HG02588 (cell line): ENCODE measurements at regions not wholly inside any gene's neighbourhood (a gene's known extent, or its start where the extent isn't known, plus 50 kb on each side); places are given as distances from the start of the nearest gene placed in this dataset.
"Not testable (repeated sequence)": the region's sequence is repeated elsewhere in the genome, so short reads cannot be mapped to it uniquely, and the experiment has no call there.

Source experiments
- ATAC-seq: cut with Tn5 transposase; IDR thresholded peaks from one replicate; pipeline ENCODE4 v1.9.1; 2021; ENCODE audit warnings: mild to moderate bottlenecking, moderate library complexity; ENCODE audit not compliant: unreplicated experiment

- not testable (repeated sequence) for ATAC-seq
Measured at GRCh38 chr2:16415861-16416260, 249.8 kb downstream of the CYRIA start.

DNA sequence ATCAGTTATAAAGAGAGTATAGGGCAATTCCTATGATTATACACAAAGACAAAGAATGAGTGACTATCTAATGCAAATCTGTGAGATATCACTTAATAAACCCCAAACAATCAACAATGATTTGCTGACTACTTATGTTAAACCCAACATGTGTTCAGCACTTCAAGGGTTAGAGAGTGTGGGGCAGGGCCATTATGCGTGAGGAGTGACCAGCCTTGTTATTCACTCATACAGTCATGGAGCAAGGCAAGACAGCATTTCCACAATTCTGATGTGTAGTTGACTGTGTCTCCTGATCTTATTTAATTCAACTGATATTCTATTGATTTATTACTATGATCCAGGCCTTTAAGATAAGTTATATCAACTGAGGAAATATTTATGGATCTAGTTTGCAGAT, 251.7 kb downstream of the CYRIA start:
- no peak for ATAC-seq

GRCh38 chr2:16413285-16413684, 252.3 kb downstream of the CYRIA start:
- no peak for ATAC-seq

DNA sequence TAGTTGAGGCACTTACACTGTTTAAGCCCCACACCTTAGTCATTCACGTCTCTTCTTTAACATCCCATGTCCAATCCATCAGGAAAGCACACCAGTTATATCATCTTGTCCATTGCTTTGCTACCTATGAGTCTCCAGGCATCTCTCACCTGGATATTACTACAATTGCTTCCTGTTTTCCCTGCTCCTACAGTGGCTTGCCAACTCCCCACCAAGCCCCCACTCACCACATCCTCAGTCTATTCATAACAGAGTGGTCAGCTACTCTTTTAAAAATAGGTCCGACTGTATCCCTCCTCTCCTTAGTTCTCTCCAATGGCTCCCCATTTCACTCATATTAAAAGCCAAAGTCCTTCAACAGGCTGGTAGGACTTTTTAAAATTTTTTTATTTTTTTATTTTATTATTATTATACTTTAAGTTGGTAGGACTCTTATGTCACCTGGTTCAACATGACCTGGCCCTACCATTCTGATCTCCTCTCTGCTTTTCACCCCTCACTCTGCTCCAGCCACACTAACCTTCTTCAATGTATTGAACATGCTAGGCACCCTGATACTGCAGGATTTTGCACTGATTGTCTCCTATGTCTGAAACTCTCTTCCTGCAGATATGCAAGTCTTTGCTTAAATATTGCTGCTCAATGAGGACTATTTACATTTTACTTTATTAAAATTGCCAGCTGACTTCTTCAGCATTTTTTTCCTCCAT, 253.2 kb downstream of the CYRIA start:
- ATAC-seq, result no peak

- ATAC-seq, result no peak
Measured at GRCh38 chr2:16411788-16412187, 253.8 kb downstream of the CYRIA start.

DNA sequence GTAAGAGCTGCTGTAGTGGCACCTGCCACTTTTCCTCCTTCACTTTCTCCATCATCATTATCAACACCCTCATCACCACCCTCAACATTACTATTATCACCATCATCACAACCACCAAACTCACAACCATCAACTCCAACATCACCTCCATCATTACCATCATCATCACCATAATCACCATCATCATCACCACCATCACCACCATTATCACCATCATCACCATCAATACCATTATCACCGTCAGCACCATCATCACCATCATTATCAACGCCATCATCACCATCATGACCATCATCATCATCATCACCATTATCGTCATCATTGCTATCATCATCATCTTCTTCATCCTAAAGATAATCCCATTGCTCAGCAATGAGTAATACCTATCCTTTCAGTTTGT, 255.8 kb downstream of the CYRIA start:
- ATAC-seq, result no peak

- no peak for ATAC-seq
Measured at GRCh38 chr2:16409006-16409390, 256.6 kb downstream of the CYRIA start.

- no peak for ATAC-seq
Measured at GRCh38 chr2:16408331-16409005, 257.2 kb downstream of the CYRIA start.

DNA sequence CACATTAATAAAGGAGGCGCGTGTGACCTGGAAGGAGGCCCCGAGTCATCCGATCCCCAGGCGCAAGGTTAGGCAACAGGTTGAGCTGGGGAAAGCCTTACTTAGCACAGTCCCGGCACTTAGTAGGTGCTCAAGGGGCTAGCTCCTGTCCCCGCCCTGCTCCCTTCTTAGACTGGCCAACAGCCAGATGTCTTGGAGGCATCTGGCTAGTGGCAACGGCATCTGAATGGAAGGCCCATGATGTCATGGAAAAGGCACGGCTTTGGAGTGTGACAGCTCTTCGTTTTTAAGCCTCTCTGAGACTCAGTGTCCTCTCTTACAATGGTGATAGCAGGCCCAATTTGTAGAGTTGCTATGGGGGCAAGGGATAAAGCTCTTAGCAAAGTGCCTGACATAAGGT, 258.3 kb downstream of the CYRIA start:
- no peak for ATAC-seq

DNA sequence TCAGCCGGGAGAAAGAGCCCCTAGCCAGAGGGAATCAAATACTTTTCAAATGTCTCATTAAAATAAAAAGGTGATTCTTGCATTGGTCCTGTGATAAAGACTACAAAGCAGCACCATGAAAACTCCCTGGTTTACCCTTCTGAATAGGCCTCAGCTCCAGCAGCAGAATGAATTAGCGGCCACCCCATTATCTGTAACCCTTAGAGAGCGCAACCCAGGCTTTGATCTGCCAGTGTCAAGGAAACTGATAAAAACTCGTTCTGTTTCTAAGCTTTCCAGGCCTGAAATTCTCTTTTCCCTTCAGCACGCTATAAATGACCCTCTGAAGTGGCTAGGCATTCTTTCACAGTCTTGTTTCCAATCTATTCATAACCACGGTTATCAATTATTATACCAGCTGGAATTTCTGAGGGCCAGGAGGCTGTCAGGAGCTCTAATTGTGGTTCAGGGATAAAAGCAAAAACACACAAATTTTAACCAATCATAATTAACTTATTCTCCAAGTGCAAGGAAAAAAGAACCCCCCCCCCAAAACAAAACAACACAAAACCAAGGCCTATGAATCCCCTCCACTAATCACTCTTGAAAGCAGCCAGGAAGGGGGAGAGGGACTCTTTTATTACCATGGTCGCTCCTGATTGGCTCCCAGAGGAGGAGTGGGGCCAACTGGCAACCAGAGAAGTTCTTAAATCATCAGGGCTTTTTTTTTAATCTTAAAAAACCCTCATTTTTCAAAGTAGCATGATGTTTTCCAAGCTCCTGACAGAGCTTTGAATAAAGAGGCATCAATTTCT, 258.9 kb downstream of the CYRIA start:
- no peak for ATAC-seq

DNA sequence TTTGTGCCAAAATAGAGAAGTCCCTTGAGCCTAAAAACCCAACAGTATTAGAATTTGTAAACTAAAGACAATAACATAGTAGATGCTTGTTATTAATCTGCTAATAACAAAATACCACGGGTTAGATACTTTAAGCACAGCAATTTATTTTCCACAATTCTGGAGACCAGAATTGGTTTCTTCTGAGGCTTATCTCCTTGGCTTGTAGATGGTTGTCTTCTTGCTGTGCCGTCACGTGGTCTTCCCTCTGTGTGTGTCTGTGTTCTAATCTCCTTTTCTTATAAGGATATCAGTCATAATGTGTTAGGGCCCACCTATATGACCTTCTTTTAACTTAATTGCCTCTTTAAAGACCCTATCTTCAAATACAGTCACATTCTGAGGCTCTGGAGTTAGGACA, 260.1 kb downstream of the CYRIA start:
- no peak for ATAC-seq

DNA sequence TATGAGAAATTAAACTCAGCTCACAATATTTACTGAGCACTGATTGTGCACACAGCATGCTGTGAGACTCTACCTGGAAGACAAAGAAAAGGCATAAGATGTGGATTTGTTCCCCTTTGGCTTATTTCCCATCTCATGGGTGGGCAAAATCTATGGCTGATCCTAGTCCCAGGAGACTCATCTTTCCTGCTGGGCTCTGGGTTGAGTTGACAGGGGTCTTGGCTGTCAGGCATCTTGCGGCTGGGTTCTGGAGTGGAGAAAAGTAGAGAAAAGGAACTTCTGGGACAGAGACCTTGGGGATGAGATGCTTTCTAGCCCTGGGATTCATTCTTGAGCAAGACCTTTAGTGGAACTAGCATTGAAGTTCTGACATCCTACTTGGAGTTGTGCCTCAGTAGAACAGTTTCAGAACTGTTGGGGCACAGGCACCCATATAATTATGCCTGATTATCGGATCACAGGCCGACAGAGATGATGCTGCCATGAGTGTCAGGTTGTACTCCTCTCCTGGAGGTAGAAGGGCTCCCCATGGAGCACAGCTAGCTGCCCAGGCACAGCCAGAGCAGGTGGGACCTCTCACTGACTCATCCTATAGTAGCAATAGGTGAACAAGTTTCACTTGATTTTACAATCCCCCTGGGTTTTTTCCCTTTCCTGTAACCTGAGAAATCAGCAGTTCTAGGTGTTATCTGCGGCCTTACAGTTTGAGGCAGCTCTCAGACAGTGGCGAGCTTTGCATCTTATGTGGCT, 260.9 kb downstream of the CYRIA start:
- ATAC-seq, result no peak

GRCh38 chr2:16404146-16404545, 261.5 kb downstream of the CYRIA start:
- ATAC-seq, result no peak

- ATAC-seq, result no peak
Measured at GRCh38 chr2:16402891-16403290, 262.7 kb downstream of the CYRIA start.

DNA sequence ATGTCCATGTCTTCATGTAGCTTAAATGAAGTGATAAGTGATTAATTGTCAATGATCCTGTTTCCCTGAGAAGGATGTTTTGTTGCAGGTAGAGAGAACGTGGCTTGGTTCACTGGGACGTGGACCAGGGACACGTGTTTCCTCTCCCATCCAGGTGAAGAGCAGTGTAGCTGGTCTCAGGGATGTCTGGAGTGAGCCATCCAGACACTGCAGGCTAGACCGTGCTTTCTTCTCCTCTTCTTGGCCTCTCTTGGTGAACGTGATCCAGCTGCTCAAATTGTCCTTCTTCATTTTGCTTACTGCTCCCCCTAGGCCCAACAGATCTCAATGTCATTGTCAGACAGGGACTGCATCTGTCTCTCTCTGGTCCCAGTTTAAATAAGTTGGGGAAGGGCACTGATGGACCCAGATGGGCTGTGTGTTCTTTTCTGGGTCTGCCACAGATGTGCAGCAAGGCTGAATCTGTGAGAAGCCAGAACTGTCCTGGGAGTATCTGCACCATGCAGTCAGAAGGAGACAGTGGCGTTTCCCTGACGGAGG, 263.8 kb downstream of the CYRIA start:
- no peak for ATAC-seq

DNA sequence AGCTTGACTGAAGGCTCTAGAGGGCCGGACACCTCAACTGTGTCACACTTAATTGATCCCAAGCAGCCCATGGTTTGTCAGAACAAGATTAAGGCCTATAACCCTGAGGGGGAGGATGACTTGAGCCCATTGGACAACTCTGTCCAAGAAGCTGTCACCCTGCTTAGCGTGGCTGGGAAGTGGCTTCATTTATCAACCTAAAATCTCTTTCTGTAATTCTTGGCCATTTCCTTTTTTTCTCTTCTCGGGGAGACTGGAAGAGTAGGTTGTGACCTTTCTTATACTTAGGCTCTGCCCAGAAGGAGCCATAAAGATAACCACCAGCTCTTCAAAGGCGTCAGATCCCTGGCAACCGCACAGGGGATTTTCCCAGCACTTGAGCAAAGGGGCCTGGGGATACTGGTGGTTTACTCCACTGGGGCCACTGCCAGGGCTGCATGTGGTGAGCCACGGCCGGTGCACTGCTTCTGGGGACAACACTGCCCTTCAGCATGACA, 265.5 kb downstream of the CYRIA start:
- ATAC-seq, result no peak

DNA sequence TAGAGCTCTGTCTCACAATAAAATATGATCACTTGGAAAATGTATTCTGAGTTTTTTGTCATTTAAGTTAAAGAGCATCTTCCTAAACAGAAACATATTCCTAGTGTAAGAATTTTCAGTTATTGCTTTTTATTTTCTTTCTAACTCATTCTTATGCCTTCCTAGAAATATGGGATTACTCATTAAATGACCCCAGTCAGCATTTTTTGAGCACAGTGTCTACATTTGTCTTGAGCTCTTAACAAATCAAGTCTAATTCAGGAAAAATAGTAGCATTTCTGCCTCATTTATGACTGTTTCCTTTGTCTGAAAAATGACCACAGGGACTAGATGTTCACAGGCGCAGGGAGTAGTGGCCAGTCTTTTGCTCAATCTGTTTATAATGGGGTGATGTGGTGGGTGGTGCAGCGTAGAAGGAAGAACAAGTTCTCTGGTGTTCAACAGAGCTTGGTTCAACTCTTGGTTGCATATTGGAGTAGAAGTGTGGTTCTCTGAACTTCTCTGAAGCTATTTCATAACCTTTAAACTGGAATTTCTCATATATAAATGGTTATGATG, 267.1 kb downstream of the CYRIA start:
- ATAC-seq, result no peak

DNA sequence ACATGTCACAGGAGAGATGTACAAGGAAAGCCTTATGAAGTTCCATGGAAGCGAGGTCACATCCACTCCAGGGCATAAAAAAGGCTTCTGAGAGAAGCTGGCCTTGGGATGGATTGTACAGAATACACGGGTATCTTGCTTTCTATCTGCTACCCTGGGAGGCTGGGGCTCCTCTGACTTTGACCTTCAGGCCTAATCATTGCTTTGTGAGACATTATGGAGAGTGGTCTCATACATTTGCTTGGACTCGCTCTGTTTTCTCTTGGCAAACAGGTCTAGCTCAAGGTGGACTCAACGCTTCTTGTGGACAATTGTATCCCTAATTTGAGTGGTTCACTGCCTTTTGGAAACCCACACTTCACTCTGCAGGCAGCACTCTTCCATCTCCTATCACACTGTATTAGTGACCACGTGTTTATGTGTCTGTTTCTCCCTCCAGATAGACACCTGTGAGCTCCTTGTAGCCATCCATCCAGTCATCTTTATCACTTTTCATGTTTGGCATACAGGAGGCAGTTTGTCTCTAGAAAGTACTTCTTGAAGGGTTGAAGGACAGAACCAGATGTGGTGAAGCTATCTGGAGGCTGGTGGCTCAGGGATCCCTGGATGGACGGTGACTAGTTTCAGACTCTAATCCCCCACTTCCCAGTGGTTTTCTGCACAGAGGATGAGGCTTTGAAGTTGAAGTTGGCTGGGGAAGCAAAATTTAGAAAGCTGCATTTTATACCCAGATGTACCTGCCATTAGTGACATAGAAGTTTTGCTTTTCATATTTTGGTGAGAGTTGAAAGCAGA, 267.8 kb downstream of the CYRIA start:
- no peak for ATAC-seq

- ATAC-seq, result no peak
Measured at GRCh38 chr2:16396986-16397385, 268.6 kb downstream of the CYRIA start.

GRCh38 chr2:16396171-16396570, 269.5 kb downstream of the CYRIA start:
- ATAC-seq, result no peak
